NCI-H2227 (cell line): ENCODE measurements at regions not wholly inside any gene's neighbourhood (a gene's known extent, or its start where the extent isn't known, plus 50 kb on each side); places are given as distances from the start of the nearest gene placed in this dataset.
"Not testable (repeated sequence)": the region's sequence is repeated elsewhere in the genome, so short reads cannot be mapped to it uniquely, and the experiment has no call there.

Experiments
- DNase-seq: peaks from one replicate; lab custom pipeline; 2025; ENCODE audit not compliant: unreplicated experiment; lab: John Stamatoyannopoulos, UW

DNA sequence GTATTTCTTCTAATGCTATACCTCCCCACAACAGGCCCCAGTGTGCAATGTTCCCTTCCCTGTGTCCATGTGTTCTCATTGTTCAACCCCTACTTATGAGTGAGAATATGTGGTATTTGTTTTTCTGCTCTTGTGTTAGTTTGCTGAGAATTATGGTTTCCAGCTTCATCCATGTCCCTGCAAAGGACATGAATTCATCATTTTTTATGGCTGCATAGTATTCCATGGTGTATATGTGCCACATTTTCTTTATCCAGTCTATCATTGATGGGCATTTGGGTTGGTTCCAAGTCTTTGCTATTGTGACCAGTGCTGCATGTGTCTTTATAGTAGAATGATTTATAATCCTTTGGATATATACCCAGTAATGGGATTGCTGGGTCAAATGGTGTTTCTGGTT, 95.7 kb upstream of the HEY2 start:
- not testable (repeated sequence) for DNase-seq

GRCh38 chr6:125655511-125655910, 93.9 kb upstream of the HEY2 start:
- no peak for DNase-seq

GRCh38 chr6:125656287-125656870, 93.1 kb upstream of the HEY2 start:
- DNase-seq: no peak

GRCh38 chr6:125658136-125658535, 91.3 kb upstream of the HEY2 start:
- DNase-seq: no peak

- DNase-seq: no peak
Measured at GRCh38 chr6:125658759-125659431, 90.5 kb upstream of the HEY2 start.

GRCh38 chr6:125659887-125660286, 89.5 kb upstream of the HEY2 start:
- no peak for DNase-seq

DNA sequence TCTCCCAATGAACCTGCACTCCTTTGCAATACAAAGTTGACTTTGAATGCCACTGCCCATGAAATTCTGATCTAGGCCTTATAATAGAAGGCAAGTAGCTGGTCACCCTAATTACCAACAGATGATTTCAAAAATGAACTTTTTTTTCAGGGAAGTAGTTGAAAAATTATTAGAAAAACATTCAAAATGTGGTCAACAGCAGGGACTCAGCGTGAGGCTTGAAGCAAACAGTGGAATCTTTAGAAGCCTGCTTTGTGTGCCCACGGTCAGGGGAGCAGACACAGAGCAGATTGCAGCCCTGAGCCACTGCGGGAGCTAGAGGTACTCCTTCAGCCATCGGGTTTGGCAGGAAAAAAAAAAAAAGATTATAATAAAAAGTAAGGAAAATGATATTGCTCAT, 87.1 kb upstream of the HEY2 start:
- no peak for DNase-seq

DNA sequence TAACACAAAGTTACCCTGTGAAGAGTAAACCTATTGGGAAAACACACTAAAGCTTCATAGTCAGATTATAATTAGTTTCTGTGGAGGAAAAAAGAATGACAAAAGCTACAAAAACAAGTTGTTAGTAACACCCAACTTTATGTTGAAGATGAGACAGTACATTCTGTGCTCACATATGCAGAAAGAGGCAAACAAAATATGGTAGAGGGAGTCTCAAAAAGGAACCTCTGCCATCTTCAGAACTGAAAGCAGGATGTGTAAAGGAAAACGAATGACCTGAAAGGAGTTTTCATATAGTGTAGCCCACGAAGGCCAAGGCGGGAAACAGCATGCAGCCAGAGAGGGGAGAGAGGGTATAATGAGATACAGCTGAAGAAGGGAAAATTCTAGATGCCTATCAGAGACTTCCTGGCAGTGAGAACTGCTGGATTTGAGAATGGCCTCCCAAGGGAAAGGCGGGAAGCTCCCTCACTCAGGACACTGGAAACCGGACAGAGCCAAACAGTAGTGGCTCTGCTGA, 84.1 kb upstream of the HEY2 start:
- no peak for DNase-seq

- DNase-seq: no peak
Measured at GRCh38 chr6:125667326-125667725, 82.1 kb upstream of the HEY2 start.

DNA sequence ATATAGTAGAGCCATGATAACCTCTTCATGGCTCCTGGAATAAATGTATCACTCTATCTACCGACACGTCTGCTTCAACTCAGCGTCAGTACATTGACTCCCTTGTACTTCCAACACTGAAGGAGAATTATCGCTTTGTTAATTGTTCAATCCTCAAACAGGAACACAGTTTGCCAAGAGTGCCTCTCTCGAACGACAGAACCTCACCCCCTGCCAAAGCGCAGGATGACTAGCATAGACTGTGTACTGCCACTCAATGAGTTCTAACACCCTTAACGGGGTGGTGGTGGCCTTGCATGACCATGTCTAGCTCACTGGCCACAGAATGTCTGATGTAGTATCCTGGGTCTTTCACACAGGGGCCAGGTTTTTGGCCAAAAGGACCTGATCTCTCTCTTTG, 81.4 kb upstream of the HEY2 start:
- DNase-seq: no peak

DNA sequence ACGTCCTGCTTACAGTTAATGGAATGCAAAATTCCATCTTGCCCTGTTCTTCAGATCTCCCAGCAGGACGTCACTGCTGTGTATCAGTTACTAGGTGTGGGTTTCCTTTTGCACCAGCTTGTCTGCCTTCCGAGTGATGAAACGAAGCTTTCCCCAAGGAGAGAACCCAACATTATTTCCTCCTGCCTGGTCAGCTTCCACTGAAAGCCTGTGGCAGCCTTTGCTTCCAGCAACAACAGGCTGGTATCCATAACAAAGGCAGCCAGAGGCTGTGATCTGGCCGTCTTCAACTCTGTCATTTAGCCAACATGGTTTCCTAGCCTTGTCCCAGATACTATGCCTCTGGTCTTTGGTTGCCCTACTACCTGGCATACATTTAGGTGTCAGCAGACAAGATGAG, 78.9 kb upstream of the HEY2 start:
- DNase-seq: no peak

DNA sequence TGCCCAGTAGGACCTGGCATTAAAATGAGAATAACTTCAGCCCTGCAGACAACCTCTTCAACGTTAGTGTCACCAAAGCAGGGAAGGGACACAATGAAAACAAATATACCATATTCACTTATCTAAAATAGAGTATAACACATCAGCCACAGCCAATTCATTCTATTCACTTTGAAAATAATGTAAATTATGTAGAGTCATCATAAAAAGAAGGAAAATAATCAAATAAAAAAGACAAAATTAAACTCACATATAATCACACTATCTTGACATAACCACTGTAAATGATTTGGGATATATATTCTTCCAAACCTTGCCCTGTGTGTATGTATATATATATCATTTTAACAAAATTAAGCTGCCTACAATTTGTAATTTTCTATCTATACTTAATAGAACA, 78.1 kb upstream of the HEY2 start:
- DNase-seq: no peak

DNA sequence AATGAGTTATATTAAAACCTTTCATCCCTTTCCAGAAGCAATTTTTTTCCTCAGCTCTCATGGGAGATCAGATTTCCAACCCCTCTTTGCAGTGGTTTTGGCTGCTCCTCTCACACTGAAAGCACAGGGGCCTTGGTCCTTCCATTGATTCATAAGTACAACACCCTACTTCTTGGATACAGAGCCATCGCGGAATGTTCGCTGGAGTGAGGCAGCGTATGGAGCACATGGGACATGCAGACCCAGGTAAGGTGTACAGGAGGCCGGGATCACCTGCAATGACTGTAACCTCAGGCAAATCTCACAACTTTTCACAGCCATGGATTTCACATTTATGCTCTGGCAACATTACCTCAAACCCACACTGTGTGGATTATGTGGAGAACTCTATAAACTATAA, 75.2 kb upstream of the HEY2 start:
- no peak for DNase-seq

GRCh38 chr6:125678601-125679000, 70.8 kb upstream of the HEY2 start:
- DNase-seq: no peak

GRCh38 chr6:125679128-125679527, 70.3 kb upstream of the HEY2 start:
- DNase-seq: no peak

GRCh38 chr6:125679651-125680050, 69.8 kb upstream of the HEY2 start:
- DNase-seq: no peak

- DNase-seq: no peak
Measured at GRCh38 chr6:125682939-125683338, 66.5 kb upstream of the HEY2 start.

DNA sequence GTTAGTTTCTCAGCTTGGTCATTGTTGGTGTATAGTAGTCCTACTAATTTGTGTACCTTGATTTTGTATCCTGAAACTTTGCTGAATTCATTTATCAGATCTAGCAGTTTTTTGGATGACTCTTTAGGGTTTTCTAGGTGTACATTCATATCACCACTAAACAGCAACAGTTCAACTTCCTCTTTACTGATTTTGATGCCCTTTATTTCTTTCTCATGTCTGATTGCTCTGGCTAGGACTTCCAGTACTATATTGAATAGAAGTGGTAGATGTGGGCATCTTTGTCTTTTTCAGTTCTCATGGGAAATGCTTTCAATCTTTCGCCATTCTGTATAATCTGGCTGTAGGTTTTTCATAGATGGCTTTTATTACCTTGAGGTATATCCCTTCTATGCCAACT, 61.3 kb upstream of the HEY2 start:
- no peak for DNase-seq

DNA sequence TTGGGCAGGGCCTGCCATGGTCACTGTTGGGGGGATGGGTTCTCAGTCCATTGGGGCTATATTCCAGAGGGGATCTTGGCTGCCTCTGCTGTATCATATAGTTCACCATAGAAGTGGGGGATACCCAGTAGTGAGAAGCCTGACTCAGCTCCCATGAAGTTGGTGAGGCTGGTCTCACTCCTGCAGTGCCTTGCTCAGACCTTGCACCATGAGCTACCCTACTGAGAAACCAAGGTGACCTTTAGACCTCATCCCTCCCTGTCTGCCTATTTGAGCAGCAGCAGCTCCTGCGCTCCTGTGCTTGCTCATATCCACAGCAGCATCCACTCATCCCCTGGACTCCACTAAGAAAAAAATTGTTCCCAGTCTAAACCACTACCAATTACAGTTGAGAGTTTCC, 56.0 kb upstream of the HEY2 start:
- no peak for DNase-seq

DNA sequence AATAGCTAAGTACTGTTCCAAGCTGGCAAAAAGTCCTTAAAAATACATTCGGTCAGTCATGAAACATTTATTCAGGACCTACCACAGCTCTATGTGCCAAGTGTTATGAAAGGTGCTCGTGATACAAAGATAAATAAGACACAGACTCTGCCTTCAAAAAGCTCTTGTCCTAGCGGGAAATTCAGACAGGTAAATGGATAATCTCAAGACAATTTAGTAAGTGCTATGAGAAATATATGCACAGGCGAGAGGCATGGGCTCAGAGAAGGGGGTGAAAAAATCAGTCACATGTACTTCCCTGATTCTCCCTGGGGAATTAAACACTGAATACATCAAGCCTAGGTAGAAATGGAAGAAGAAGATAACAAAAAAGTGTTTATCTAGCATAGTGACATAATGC, 49.8 kb upstream of the HEY2 start:
- no peak for DNase-seq
